ENCODE measurements at regions not wholly inside any gene's neighbourhood (a gene's known extent, or its start where the extent isn't known, plus 50 kb on each side); places are given as distances from the start of the nearest gene placed in this dataset.

DNA sequence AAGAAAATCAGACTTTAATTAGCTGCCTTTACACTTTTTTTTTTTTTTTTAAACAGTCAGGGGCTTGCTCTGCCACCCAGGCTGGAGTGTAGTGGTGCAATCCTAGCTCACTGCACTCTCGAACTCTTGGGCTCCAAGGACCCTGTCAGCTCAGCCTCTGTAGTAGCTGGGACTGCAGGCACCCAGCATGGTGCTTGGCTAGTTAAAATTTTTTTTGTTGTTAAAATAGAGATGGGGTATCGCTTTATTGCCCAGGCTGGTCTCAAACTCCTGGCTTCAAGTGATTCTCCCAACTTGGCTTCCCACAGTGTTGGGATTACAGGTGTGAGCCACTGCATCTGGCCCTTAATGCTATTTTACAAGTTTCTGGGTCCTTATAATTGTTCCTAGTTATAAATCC is 359.1 kb downstream of the SPRY1 start:
- H3K9me3 ChIP-seq (ENCODE audit: control insufficient read depth, low read depth, low read length): no peaks in the 10 kb centered on the region
- H3K4me1 ChIP-seq (ENCODE audit: control insufficient read depth, extremely low read depth, insufficient read depth, low read length): no peaks in the 10 kb centered on the region
- no peaks in the 10 kb centered on the region for H3K79me2 ChIP-seq (ENCODE audit: control insufficient read depth, insufficient read depth, low read length)
- no peak overlapping the region for H3K4me3 ChIP-seq (ENCODE audit: control insufficient read depth in 2 of 3, extremely low read depth in 1 of 3, insufficient read depth in 2 of 3, low read depth in 1 of 3, low read length in 3 of 3)
- H3K36me3 ChIP-seq (ENCODE audit: control insufficient read depth in 2 of 2, extremely low read depth in 1 of 2, insufficient read depth in 2 of 2, low read length in 2 of 2): no peaks in the 10 kb centered on the region
- H3K9me1 ChIP-seq (ENCODE audit: control insufficient read depth, extremely low read depth, insufficient read depth, low read length): no peaks in the 10 kb centered on the region
- DNase-seq (ENCODE audit: low read depth, low spot score): no peak
- TF ChIP-seq EZH2 (IDR thresholded peaks at IDR 0.05; ENCODE audit: low read length): no peak
- TF ChIP-seq CTCF (optimal IDR thresholded peaks at IDR 0.05 in 1 of 3, IDR thresholded peaks at IDR 0.05 in 1 of 3, conservative IDR thresholded peaks at IDR 0.05 in 1 of 3; ENCODE audit: extremely low read depth in 1 of 3, insufficient read depth in 2 of 3, low read length in 3 of 3): no peak
- no peak overlapping the region for H3K27ac ChIP-seq (ENCODE audit: control insufficient read depth, insufficient read depth, low read length)
- H4K20me1 ChIP-seq (ENCODE audit: control insufficient read depth, extremely low read depth, insufficient read depth, low read length): no peaks in the 10 kb centered on the region
- FAIRE-seq: no peak
- H3K27me3 ChIP-seq (ENCODE audit: control insufficient read depth, extremely low read depth, insufficient read depth, low read length): no peaks in the 10 kb centered on the region
- no peak overlapping the region for H2AFZ ChIP-seq (ENCODE audit: control insufficient read depth, low read length)
- no peak overlapping the region for H3K4me2 ChIP-seq (ENCODE audit: control insufficient read depth, extremely low read depth, insufficient read depth, low read depth, low read length)
- dilution Hi-C loops (cut with MboI; ENCODE audit: extremely low pct_ligation_motif_present, low sequenced_read_pairs): no loop called here
- H3K9ac ChIP-seq (ENCODE audit: control insufficient read depth, extremely low read depth, insufficient read depth, low read length): no peak overlapping the region

DNA sequence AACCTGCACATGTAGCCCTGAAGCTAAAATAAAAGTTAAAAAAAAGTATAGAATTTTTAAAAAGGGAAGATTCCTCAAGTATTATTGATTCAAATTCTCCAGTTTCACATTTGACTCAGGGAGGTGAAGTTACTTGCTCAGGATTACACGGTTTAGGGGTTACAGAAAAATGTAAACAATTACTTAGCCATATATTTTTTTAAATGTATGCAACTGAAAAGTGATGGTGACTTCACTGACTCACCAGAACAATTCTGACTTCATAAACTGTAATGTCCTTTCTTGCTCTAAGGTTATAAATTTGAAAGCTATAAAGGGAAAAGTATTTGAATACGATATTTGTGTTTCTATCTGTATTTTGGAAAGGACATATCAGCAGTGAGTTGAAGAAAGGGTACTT is 371.2 kb downstream of the SPRY1 start:
- H3K9me1 ChIP-seq (ENCODE audit: control insufficient read depth, extremely low read depth, insufficient read depth, low read length): no peaks in the 10 kb centered on the region
- FAIRE-seq (no peak), DNase-seq (ENCODE audit: low read depth, low spot score) (no peak)
- no peak overlapping the region for H2AFZ ChIP-seq (ENCODE audit: control insufficient read depth, low read length)
- H3K79me2 ChIP-seq (ENCODE audit: control insufficient read depth, insufficient read depth, low read length): no peaks in the 10 kb centered on the region
- no peak overlapping the region for H3K4me2 ChIP-seq (ENCODE audit: control insufficient read depth, extremely low read depth, insufficient read depth, low read depth, low read length)
- no peaks in the 10 kb centered on the region for H4K20me1 ChIP-seq (ENCODE audit: control insufficient read depth, extremely low read depth, insufficient read depth, low read length)
- H3K27me3 ChIP-seq (ENCODE audit: control insufficient read depth, extremely low read depth, insufficient read depth, low read length): no peaks in the 10 kb centered on the region
- no peaks in the 10 kb centered on the region for H3K4me1 ChIP-seq (ENCODE audit: control insufficient read depth, extremely low read depth, insufficient read depth, low read length)
- no peaks in the 10 kb centered on the region for H3K36me3 ChIP-seq (ENCODE audit: control insufficient read depth in 2 of 2, extremely low read depth in 1 of 2, insufficient read depth in 2 of 2, low read length in 2 of 2)
- TF ChIP-seq EZH2 (IDR thresholded peaks at IDR 0.05; ENCODE audit: low read length) (no peak), CTCF (optimal IDR thresholded peaks at IDR 0.05 in 1 of 3, IDR thresholded peaks at IDR 0.05 in 1 of 3, conservative IDR thresholded peaks at IDR 0.05 in 1 of 3; ENCODE audit: extremely low read depth in 1 of 3, insufficient read depth in 2 of 3, low read length in 3 of 3) (no peak)
- no peak overlapping the region for H3K9ac ChIP-seq (ENCODE audit: control insufficient read depth, extremely low read depth, insufficient read depth, low read length)
- no peak overlapping the region for H3K4me3 ChIP-seq (ENCODE audit: control insufficient read depth in 2 of 3, extremely low read depth in 1 of 3, insufficient read depth in 2 of 3, low read depth in 1 of 3, low read length in 3 of 3)
- dilution Hi-C loops (cut with MboI; ENCODE audit: extremely low pct_ligation_motif_present, low sequenced_read_pairs): no loop called here
- H3K9me3 ChIP-seq (ENCODE audit: control insufficient read depth, low read depth, low read length): no peaks in the 10 kb centered on the region
- H3K27ac ChIP-seq (ENCODE audit: control insufficient read depth, insufficient read depth, low read length): no peak overlapping the region
